ENCODE measurements at regions not wholly inside any gene's neighbourhood (a gene's known extent, or its start where the extent isn't known, plus 50 kb on each side); places are given as distances from the start of the nearest gene placed in this dataset.

- DNase-seq (ENCODE audit: low spot score), result no peak
Measured at GRCh38 chr6:25224242-25224641, 54.9 kb upstream of the CARMIL1 start.

GRCh38 chr6:25227854-25228253 is 51.3 kb upstream of the CARMIL1 start:
- no peak for DNase-seq (ENCODE audit: low spot score)

All from GM03348 (cell line).